Endothelial cell of umbilical vein (primary cell): ENCODE measurements at regions not wholly inside any gene's neighbourhood (a gene's known extent, or its start where the extent isn't known, plus 50 kb on each side); places are given as distances from the start of the nearest gene placed in this dataset.

Experiments
- BruUV-seq: library from RNA; stranded (reverse); fragments of 400-500 nt; replicated peaks from 2 replicates; lab custom pipeline; 2021; lab: Mats Ljungman, UMichigan
- CTCF ChIA-PET: fragments of 300-600, 350-600 bp; sonication (Branson Sonifier 250); formaldehyde crosslinking; loops from one replicate; lab custom pipeline; 2021; ENCODE audit warnings: antibody characterized with exemption, inconsistent platforms; lab: Charles Lee
- POLR2A ChIA-PET: fragments of 300-600, 350-600 bp; sonication (Branson Sonifier 250); formaldehyde crosslinking; loops from one replicate; lab custom pipeline; 2021; ENCODE audit warnings: antibody characterized with exemption, inconsistent platforms; lab: Charles Lee
- DNase-seq: peaks from one replicate; pipeline ENCODE4 v3.0.0-alpha.2; 2011; ENCODE audit warnings: low read depth, low spot score
- FAIRE-seq: peaks from 2 replicates; lab custom pipeline; 2011; peaks lifted over from hg19 to GRCh38; lab: Jason Lieb, UNC
- H2AFZ ChIP-seq: 2 replicates; pipeline ENCODE4 v1.6.0; 2012; ENCODE audit warnings: low read depth, low read length, control low read depth, inconsistent platforms
- H3K27ac ChIP-seq: 2 replicates; pipeline ENCODE4 v1.5.1; 2011; ENCODE audit warnings: low read depth, mild to moderate bottlenecking, control low read depth, low read length, moderate library complexity; ENCODE audit not compliant: insufficient read depth
- H3K27me3 ChIP-seq, 2 experiments: 2 replicates each; pipeline versions ENCODE4 v1.6.0 to v1.6.1; 2011; ENCODE audit warnings: low read length in 2 of 2, mixed read lengths in 1 of 2; ENCODE audit not compliant: control insufficient read depth in 2 of 2, insufficient read depth in 2 of 2
- H3K36me3 ChIP-seq, 2 experiments: 2 replicates in 1 of 2; 3 replicates in 1 of 2; pipeline ENCODE4 v1.5.1; 2011; ENCODE audit warnings: low read length in 2 of 2, mild to moderate bottlenecking in 1 of 2, moderate library complexity in 1 of 2; ENCODE audit not compliant: control insufficient read depth in 2 of 2, insufficient read depth in 2 of 2; ENCODE audit errors: extremely low read depth in 1 of 2
- H3K4me1 ChIP-seq: 3 replicates; pipeline ENCODE4 v1.5.1; 2011; ENCODE audit warnings: mild to moderate bottlenecking, low read length; ENCODE audit not compliant: control insufficient read depth, insufficient read depth; ENCODE audit errors: extremely low read depth
- H3K4me2 ChIP-seq: 2 replicates; pipeline ENCODE4 v1.6.1; 2011; ENCODE audit warnings: low read length, control low read depth, mixed read lengths; ENCODE audit not compliant: insufficient read depth
- H3K4me3 ChIP-seq, 3 experiments: fragments of 200-600 bp in 1 of 3; sonication (generic), shearing (Covaris generic) in 1 of 3; replicated peaks in 1 of 3; 2 replicates each; pipeline ENCODE4 v1.5.1; 2011 to 2016; ENCODE audit warnings: control low read depth in 3 of 3, low read length in 3 of 3, mild to moderate bottlenecking in 2 of 3, inconsistent platforms in 1 of 3, low read depth in 1 of 3, moderate library complexity in 1 of 3; ENCODE audit not compliant: insufficient read depth in 1 of 3
- H3K79me2 ChIP-seq: 2 replicates; pipeline ENCODE4 v1.6.0; 2012; ENCODE audit warnings: low read length, inconsistent platforms; ENCODE audit not compliant: control insufficient read depth, insufficient read depth
- H3K9ac ChIP-seq: replicated peaks from 2 replicates; pipeline ENCODE3; 2011; ENCODE audit warnings: low read length, control low read depth; ENCODE audit not compliant: insufficient read depth; ENCODE audit errors: extremely low read depth
- H3K9me1 ChIP-seq: replicated peaks from 3 replicates; pipeline ENCODE4 v1.6.0; 2011; ENCODE audit warnings: mild to moderate bottlenecking, low read length; ENCODE audit not compliant: control insufficient read depth, insufficient read depth; ENCODE audit errors: extremely low read depth
- H3K9me3 ChIP-seq: replicated peaks from 2 replicates; pipeline ENCODE4 v1.5.1; 2012; ENCODE audit warnings: low read length, inconsistent platforms; ENCODE audit not compliant: control insufficient read depth, insufficient read depth
- H4K20me1 ChIP-seq: replicated peaks from 2 replicates; pipeline ENCODE3; 2011; ENCODE audit warnings: mild to moderate bottlenecking, low read length; ENCODE audit not compliant: control insufficient read depth, insufficient read depth; ENCODE audit errors: extremely low read depth
- CTCF ChIP-seq, 2 donors: IDR thresholded peaks; 1 replicate in 1 of 2; 2 replicates in 1 of 2; pipeline ENCODE4 v1.5.1; 2011; ENCODE audit warnings: low read length in 2 of 2, mild to moderate bottlenecking in 2 of 2, moderate library complexity in 2 of 2, control low read depth in 1 of 2, inconsistent platforms in 1 of 2, low read depth in 1 of 2; ENCODE audit not compliant: insufficient read depth in 1 of 2; ENCODE audit errors: extremely low read depth in 1 of 2
- EZH2 ChIP-seq: IDR thresholded peaks from 2 replicates; pipeline ENCODE4 v1.6.1; 2012; ENCODE audit warnings: borderline replicate concordance, low read depth, mild to moderate bottlenecking, moderate library complexity, low read length, inconsistent platforms; ENCODE audit not compliant: severe bottlenecking
- FOS ChIP-seq: IDR thresholded peaks from 2 replicates; pipeline ENCODE4 v1.6.1; 2011; ENCODE audit warnings: mild to moderate bottlenecking, low read length, moderate library complexity, borderline replicate concordance; ENCODE audit not compliant: insufficient read depth
- GATA2 ChIP-seq: IDR thresholded peaks from 2 replicates; pipeline ENCODE4 v1.7.0; 2011; ENCODE audit warnings: low read depth, mild to moderate bottlenecking, moderate library complexity, mixed read lengths, low read length; ENCODE audit not compliant: insufficient read length, insufficient read depth
- JUN ChIP-seq: IDR thresholded peaks from 2 replicates; pipeline ENCODE4 v1.6.1; 2011; ENCODE audit warnings: borderline replicate concordance, low read depth; ENCODE audit not compliant: insufficient read length, insufficient read depth
- MAX ChIP-seq: IDR thresholded peaks from 2 replicates; pipeline ENCODE4 v1.6.1; 2011; ENCODE audit not compliant: insufficient read depth, insufficient read length
- MYC ChIP-seq: IDR thresholded peaks from one replicate; pipeline ENCODE4 v1.6.1; 2011; ENCODE audit warnings: mild to moderate bottlenecking, low read depth, low read length
- POLR2A ChIP-seq: IDR thresholded peaks from 2 replicates; pipeline ENCODE4 v1.6.1; 2012; ENCODE audit warnings: low read depth, mild to moderate bottlenecking, control low read depth, low read length
- POLR2AphosphoS5 ChIP-seq: IDR thresholded peaks from 2 replicates; pipeline ENCODE4 v1.6.1; 2012; ENCODE audit warnings: low read depth, mild to moderate bottlenecking, control low read depth, low read length, moderate library complexity; ENCODE audit not compliant: insufficient read depth
- dilution Hi-C: fragments of 300-500 bp; cut with MboI; formaldehyde crosslinking; loops from one replicate; pipeline ENCODE4 v1.15.0; 2019; ENCODE audit warnings: low sequenced_read_pairs; ENCODE audit not compliant: extremely low pct_ligation_motif_present
- intact Hi-C: fragments of 100-400 bp; cut with micrococcal nuclease; formaldehyde crosslinking; loops from one replicate; pipeline ENCODE4 v1.10.0; 2022

GRCh38 chr3:3403700-3404099, 224.2 kb upstream of the CRBN start:
- Histone ChIP-seq H3K9me3 (no peaks in the 10 kb centered on the region), H3K4me2 (no peak overlapping the region), H3K4me1 (no peaks in the 10 kb centered on the region), H3K9ac (no peak overlapping the region), H4K20me1 (no peaks in the 10 kb centered on the region), H3K27ac (no peak overlapping the region), H3K36me3 (no peaks in the 10 kb centered on the region), H3K9me1 (no peaks in the 10 kb centered on the region), H3K79me2 (no peaks in the 10 kb centered on the region), H3K4me3 (no peak overlapping the region), H2AFZ (no peak overlapping the region), H3K27me3 (no peaks in the 10 kb centered on the region)
- CTCF ChIA-PET = no interaction called here
- FAIRE-seq (no peak), DNase-seq (no peak)
- no TSS peak for BruUV-seq
- POLR2A ChIA-PET = no interaction called here
- dilution Hi-C loops (no loop called here), intact Hi-C loops (no loop called here)
- TF ChIP-seq GATA2 (no peak), MAX (no peak), POLR2AphosphoS5 (no peak), MYC (no peak), POLR2A (no peak), CTCF (IDR thresholded peaks at IDR 0.05; ENCODE audit: extremely low read depth in 1 of 2, insufficient read depth in 1 of 2, low read depth in 1 of 2, low read length in 2 of 2) (no peak), FOS (no peak), JUN (no peak), EZH2 (no peak)
